OCI-M1 (cell line): ENCODE measurements at regions not wholly inside any gene's neighbourhood (a gene's known extent, or its start where the extent isn't known, plus 50 kb on each side); places are given as distances from the start of the nearest gene placed in this dataset.

Experiments
- DNase-seq: peaks from one replicate; lab custom pipeline; 2025; lab: John Stamatoyannopoulos, UW

DNA sequence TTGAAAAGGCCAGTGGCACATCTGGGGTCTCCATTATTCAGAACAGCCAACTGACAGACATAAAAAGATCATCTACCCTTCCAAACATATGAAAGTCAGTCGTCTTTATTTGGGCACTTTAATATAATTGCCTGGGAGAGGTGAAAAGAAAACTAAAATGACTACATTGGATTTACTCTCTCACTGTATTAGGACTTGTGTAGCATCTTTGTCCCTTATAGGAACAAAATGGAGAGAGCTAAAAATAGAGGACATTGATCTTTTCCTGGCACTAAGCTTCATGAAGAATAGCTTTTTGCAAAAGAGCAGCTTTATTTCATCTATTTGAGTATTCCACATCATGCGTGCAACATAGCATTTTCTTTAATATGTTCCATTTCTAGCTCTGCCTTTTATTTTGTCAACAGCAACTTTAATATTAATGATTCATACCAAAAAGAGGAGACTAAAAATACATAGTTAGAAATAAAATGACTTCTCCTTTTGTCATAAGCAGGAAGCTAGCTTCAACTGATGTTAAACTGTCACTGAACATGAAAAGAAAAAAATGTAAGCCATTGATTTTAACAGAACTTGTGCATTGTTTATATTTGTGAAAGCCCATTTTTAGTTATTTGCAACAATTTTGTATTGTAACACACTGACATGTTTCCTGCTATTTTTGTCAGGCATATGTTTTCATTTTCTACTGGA, 254.6 kb downstream of the SEC23A start:
- DNase-seq = no peak

DNA sequence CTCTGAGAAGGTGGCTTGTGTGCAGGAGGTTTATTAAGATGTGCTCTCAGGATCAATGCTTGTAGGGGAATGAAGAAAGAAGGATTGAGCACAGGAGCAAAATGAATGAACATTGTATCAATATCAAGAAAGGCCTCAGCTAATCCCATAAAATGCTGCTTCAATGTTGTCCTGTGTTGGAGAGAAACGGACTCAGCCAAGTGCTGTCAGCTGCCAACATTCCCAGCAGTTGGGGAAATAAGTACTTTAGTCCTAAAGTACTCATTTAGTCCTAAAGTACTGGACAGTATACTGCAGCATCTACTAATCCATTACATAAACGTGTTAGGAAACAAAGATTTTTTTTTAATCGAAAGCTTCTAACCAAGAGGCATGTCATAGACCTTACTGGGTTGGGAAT, 255.9 kb downstream of the SEC23A start:
- no peak for DNase-seq

DNA sequence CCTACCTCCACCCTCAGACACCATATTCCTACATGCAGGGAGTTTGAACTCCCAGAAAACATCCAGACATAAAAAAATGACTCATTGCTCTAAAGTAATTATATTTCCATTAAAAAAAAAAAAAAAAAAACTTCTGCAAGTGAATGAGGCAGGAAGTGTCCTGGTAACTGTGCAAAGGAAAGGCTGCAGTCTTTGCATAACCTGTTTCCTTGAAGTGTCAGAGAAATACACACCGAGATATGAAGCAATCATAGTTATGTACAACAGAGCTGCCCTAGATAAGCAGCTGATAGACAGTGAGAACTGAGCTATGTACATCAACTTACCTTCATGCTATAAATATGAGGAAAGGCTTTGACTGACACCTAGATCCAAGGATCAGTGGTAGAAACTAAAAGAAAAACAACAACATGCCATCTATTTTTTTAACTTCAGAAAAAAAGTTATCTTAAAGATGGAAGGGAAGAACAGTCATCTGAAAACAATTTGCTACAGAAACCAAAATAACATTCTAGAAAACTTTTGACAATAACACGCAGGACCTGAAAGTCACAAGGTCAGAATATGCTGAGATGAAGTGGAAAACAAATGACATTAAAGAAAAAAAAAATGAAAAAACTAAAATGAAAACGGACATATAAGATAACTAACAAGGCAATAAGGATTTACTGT, 263.2 kb downstream of the SEC23A start:
- DNase-seq = no peak

DNA sequence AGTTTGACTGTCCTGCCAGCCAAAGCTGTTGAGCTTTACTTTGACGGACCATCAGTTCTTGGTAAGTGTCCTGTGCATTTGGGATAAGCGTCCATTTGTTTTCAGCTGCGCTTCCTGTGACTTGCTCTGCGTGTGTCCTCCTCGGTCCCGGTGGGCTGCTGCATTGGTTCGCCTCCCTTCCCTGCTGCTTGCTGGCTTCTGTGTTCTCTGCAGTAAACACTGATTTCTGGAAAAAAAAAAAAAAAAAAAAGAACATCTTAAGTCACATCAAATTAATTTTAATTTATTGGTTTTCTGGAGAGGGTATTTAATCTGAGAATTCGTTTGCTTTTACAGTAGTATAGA, 264.1 kb downstream of the SEC23A start:
- DNase-seq = no peak

DNA sequence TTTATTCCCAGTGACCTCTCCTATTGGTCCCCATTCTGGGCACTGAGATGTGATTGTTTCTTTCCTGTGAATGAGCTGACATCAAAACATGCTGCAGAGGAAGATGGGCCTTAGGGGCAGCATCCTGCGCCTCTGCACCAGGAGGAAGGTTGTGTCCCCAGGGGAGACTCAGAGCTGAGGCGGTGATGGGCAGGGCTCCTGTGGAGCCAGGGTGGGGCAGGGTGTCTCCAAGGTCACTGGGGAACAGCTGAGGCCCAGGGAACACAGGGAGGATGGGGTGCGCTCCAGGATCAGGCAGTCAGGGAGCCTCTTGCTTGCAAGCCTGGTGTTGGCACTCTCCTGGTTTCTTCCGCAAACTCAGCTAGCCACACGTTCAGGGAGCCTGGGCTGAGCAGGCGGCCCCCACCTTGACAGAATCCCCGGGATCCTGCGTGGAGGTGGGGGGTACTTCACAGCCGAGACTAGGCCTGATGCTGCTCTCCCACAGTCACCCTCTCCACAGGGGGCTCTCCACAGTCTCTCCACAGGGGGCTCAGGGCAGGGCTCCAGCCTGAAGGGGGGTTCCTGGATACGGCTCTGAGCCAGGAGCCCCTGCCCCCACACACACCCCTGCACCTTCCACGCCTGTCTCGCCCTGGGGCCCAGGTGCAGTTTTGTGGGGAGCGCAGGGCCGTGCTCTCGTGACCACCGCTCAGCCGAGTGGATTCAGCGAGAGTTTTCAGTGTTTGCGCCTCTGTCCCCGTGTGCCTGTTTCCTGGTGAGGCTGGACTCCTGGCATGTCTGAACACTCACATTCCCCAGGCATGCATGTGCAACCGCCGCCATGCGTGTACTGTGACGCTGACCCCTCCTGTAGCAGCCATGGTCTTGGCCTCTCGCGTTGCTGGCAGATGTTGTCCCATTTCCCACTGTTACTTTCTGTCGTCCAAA, 264.7 kb downstream of the SEC23A start:
- no peak for DNase-seq

DNA sequence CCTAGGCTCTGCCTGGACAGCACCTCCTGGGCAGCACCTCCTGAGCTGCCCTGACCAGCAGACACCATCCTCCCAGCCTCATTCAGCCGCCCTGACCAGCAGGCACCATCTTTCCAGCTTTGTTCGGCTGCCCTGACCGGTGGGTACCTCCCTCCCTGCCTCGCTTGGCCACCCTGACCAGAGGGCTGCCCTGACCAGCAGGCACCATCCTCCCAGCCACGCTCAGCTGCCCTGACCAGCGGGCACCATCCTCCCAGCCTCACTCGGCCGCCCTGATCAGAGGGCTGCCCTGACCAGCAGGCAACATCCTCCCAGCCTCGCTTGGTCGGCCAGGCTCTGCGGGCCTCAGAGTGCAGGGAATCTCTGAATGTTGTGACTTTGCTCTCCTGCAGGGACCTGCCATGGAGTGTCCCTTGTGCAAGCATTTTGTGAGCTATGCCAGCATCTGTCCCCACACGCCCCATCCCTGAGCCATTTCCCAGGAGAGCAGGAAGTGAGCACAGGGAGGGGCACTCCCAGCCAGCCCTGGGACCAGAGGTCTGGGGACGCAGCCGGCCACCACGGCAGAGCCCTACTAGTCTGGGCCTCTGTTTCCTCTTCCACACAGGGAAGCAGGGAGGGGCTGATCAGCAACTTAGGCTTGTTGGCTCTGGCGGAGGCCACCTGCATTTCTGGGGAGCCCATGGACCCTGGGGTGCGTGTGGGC, 265.5 kb downstream of the SEC23A start:
- DNase-seq = no peak

DNA sequence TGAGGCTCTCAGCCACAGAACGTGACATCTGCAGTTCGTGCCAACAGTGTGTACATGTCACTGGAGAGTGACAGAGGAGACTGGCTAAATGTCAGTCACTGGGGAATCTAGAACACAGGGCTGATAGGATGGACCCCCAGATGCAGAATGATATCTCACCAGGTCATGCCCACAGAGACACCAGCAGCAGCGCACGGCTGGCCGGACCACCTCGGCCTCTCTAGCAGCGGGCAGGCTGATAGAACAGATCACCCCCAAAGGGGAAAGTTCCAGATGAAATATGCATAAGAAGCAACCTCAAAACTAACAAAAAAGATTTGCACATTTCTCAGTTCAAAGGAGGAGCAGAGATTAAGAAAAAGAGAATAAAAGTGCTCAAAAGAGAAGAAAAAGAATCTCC, 266.5 kb downstream of the SEC23A start:
- DNase-seq = no peak

DNA sequence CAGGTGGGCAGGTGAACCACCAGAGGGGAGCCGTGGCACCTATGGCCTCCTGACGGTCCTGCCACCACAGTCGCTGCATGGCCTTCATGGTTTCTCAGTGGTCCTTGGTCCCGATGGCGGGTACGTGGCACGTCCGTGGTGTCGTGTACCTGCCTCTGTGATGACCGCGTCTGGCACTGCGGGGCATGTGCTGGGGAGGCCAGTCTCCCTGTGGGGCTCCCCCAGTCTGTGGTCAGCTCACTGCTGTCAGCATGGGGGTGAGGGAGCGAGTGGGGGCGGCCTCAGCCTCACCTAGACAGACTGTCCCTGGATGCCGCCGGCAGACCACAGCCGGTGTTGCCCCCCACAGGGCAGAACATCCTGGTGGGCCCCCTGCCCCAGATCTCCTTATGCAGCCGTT, 267.2 kb downstream of the SEC23A start:
- DNase-seq = no peak

DNA sequence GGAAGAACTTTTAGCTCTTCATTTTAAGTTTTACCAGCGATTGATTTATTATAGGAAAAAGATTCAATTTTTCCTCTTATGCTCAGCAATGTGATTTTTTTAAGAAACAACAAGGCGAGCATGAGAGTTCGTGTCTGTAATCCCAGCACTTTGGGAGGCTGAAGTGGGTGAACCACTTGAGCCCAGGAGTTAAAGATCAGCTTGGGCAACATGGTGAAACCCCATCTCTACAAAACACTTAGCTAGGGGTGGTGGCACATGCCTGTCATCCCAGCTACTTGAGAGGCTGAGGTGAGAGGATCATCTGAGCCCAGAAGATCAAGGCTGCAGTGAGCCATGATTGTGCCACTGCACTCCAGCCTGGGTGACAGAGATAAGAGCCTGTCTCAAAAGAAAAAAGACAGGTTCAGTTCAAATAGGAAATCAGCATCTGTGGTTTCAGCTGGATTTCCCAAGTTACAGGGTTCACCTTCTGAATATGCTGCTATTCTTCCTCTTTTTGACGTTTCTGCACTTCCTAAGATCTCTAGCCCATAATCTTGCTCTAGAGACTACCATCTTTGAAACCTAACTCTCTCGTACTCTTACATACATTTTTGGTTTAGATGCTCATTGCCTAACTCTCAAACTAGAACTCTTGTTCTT, 274.7 kb downstream of the SEC23A start:
- DNase-seq = peak; percentile 90

DNA sequence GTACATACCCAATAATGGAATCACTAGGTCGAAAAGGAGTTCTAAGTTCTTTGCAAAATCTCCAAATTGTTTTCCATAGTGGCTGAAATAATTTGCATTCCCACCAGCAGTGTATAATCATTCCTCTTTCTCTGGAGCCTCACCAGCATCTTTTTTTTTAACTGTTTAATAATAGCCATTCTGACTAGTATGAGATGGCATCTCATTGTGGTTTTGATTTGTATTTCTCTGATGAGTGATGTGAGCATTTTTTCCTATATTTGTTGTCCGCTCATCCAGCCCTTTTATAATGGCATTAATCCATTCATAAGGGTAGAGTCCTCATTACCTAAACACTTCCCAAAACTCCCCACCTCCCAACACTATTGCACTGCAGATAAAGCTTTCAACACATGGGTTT, 278.3 kb downstream of the SEC23A start:
- DNase-seq = no peak

DNA sequence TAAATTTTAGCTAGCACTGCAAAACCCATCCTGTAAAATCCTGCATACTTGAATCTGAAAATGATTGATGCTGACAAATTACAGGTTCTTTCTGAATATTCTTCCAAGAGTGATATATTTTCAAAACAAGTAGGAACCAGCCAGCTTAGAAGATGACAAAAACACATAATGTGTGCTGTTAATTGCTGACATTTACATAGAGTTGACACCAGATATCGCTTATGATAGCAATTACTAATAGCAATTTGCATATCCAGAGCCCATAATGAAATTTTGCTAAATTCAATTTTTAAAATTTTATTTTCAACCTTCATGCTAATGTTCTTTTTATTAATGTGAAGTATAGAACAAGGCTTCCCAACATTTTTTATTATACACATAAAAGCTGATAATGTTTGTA, 284.5 kb downstream of the SEC23A start:
- no peak for DNase-seq

DNA sequence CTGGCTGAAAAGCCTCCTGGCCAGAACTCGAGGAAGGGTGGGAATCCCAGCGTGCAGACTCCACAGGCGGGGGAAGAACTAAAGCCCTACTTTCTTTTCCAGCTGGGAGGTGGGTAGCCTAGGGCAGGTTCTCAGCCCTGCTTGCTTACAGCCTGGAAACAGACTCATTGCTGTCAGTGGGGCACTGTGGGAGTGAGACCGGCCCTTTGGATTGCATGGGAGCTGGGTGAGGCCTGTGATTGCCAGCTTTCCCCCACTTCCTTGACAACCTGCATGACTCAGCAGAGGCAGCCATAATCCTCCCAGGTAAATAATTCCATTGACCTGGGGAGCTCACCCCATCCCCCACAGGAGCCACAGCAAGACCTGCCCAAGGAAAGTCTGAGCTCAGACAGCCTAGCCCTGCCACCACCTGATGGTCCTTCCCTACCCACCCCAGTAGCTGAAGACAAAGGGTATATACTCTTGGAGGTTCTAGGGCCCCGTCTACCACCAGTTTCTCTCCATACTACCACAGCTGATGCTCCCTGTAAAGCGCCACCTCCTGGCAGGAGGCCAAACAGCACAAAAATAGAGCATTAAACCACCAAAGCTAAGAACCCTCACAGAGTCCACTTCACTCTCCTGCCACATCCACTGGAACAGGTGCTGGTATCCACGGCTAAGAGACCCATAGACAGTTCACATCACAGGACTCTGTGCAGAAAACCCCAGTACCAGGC, 294.1 kb downstream of the SEC23A start:
- DNase-seq = peak; percentile 21

DNA sequence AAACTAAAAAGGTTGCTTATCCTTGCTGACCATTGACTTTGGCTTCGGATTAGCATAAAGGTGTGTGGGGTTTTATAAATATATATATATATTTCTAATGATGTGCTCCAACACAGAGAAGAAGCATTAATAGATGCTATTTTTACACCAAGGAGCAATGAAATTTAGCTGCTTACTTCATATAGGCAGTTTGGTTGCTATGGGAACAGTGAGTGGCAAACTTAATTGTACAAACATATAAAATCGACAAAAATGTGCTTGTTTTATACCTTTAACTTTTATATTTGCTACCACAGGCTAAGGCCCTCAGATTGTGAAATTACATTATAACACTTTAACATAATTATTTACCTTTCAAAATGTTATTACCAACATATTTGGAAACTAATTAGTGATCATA, 303.4 kb downstream of the SEC23A start:
- DNase-seq = no peak

DNA sequence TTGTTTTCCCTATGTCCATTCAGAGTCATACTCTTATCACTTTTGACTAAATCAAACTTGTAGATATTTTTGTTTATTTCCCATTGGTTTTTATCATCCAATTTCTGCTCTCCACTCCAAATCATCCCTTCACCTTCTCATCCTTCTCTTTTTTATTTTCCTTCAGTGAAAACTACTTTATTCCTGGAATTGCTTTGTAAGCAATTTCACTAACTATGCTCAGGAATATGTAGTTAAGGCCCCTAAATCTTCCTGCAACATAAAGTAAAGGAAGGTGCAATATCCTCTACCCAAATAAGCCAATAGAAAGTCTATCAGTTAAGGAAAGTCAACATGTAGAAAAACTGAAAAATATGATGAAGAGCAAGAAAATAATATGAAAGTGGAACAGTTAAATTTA, 308.4 kb downstream of the SEC23A start:
- no peak for DNase-seq

- no peak for DNase-seq
Observed at GRCh38 chr14:38791862-38792261, 311.2 kb downstream of the SEC23A start.

DNA sequence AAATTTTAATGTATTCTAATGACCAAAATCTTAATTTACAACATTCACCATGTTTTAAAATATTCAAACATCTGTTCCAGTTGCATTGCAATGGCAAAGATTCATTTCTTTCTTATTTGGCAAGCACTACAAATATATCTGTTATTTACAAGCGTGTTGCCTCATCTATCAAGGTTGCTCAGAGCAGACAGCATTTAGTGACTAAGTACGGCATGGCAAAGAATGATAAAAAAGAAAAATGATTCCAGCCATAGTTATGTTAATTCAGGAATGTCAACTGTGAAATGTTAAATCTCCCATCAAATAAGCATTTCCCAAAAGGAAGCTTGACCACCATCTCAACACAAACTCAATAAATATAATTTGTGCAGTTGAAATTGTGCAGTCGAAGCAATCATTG, 312.1 kb downstream of the SEC23A start:
- peak; percentile 0 for DNase-seq

DNA sequence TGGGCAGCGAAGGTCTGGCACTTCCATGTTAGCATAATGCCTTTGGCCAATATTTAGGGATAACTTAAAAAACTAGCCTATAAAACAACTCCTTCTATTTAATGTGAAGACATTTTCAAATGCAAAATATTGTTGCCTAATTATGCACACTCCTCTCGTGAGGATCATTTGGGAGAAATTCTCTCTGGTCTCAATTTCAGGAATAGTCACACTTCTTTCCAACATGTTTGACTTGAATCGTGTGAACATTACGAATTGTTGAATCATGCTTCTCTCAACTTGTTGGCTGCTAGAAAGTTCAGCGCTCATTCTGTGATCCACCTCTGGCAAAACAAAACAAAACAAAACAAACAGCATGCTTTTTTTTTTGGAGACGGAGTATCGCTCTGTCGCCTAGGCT, 313.2 kb downstream of the SEC23A start:
- DNase-seq = no peak

DNA sequence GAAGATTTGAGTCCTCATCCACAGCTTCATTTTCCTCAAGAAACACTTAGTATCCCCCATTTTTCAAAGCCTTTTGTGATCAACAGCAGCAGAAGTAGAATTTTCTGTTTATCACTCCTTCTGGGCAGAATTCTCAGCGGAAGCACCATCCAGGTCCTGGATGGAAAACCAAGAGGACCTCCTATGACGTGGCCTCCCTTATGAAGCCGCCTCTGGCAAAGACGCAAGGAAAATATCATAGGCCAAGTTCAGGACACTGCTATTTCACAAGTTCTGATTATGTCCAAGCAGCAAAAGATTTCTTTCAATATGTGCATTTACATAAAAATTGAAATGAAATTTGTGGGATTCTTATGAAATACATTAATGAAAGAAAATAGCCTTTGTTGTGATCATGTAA, 315.0 kb downstream of the SEC23A start:
- no peak for DNase-seq

GRCh38 chr14:38786921-38787320, 316.1 kb downstream of the SEC23A start:
- no peak for DNase-seq

DNA sequence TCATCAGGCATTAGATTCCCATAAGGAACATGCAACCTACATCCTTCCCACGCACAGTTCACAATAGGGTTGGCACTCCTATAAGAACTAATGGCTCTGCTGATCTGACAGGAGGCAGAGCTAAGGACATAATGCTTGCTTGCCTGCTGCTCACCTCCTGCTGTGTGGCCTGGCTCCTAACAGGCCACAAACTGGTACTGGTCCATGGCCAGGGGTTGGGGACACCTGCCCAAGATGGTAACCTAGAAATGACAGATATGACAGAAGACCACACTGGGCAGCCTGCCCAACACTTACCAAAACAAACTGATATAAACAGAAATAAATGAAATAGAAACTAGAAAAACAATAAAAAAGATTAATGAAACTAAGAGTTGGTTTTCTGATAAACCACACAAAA, 325.6 kb downstream of the SEC23A start:
- DNase-seq = no peak

DNA sequence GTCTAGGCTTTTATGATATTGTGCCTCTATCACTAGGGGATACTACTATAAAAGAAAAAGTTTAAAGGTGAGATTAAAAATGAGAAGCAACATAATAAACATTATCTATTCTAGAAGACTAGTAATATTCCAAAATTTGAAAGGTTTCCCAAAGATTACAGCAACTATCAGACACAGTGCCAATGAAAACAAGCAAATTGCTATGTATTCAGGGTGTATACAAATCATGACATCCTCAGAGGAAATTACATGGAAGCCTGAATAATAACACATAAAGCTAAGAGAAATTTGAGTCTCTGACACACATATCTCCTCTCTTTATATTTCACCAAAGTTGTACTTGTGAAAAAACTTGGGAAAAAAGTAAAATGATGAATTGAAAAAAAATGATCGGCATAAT, 327.0 kb downstream of the SEC23A start:
- no peak for DNase-seq
